G401 (cell line): ENCODE measurements at regions not wholly inside any gene's neighbourhood (a gene's known extent, or its start where the extent isn't known, plus 50 kb on each side); places are given as distances from the start of the nearest gene placed in this dataset.
"Not testable (repeated sequence)": the region's sequence is repeated elsewhere in the genome, so short reads cannot be mapped to it uniquely, and the experiment has no call there.

Experiments used
- DNase-seq: peaks from one replicate; pipeline ENCODE4 v3.0.0-alpha.2; 2015; ENCODE audit warnings: low spot score
- in situ Hi-C: cut with HindIII; loops from 2 replicates; pipeline ENCODE4 v1.10.0; 2016; ENCODE audit warnings: low sequenced_read_pairs, mixed read lengths

- no peak for DNase-seq
- in situ Hi-C loops: no loop called here
These were observed 299.6 kb downstream of the INHBA start for GRCh38 chr7:41403291-41403690.

DNA sequence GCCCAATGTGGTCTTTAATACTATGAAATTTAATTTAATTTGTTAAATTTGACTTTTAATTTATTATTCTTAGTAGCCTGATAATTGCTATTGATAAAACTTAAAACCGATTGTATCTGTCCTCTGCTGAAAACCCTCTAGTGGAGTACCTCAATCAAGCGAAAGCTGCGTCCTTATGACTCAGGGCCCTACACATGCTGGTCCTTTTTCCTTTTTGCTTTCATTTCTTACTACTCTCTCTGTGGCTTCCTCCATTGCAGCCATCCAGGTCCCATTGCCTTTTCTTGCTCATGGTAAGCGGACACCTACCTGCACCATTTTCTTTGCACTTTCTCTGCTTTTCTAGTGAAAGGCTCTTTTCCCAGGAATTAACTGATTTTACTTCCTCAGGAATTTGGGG is 301.1 kb downstream of the INHBA start:
- no peak for DNase-seq
- in situ Hi-C loops: no loop called here

GRCh38 chr7:41399171-41399570 is 303.7 kb downstream of the INHBA start:
- no peak for DNase-seq
- in situ Hi-C loops: no loop called here

- in situ Hi-C loops: no loop called here
- DNase-seq: no peak
These were observed 311.1 kb downstream of the INHBA start for GRCh38 chr7:41391818-41392217.

DNA sequence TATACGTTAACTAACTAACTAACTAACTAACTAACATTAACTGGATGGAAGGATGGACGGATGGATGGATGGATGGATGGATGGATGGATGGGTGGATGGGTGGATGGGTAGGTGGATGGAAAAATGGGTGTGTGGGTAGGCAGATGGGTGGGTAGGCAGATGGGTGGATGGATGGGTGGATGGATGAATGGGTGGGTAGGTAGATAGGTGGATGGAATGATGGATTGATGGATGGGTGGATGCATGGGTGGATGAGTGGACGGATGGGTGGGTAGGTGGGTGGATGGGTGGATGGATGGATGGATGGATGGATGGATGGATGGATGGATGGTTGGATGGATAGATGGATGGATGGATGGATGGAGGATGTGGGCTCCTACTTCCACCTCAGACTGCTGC is 314.0 kb downstream of the INHBA start:
- in situ Hi-C loops, DNase-seq: not testable (repeated sequence)

DNA sequence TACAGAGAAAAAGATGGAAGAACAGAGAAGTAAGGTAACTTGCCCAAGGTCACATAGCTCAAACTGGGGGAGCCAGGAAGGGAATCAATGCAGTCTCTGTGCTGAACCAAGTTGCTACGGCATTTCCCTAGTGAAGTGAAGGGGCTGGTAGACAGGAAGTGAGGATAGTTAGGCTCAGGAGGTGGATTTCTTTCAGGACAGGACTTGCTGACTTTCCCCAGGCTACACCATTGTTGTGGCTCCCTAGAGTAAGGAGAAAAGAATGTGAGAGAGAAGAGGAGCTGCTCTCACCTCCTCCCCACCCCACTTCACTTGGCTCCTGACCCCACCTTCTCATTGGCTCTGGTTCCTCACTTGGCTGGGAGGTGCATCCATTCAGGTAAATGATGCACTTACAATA is 316.9 kb downstream of the INHBA start:
- in situ Hi-C loops: no loop called here

DNA sequence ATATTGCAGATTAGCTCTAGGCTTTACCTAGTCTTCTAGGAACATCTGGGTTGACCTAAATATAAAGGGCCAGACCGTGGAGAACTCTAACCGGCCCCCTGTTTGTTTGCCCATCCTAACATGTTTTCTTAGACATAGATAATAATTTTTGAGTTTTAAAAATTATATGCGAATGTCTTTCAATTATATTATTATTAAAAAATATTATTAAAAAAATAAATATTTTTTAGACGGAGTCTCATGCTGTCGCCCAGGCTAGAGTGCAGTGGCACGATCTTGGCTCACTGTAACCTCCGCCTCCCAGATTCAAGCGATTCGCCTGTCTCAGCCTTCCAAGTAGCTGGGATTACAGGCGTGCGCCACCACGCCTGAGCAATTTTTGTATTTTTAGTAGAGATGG is 318.5 kb downstream of the INHBA start:
- no peak for DNase-seq
- in situ Hi-C loops: no loop called here

More for the DNA sequence above, 316.9 kb downstream of the INHBA start:
- no peak for DNase-seq

DNA sequence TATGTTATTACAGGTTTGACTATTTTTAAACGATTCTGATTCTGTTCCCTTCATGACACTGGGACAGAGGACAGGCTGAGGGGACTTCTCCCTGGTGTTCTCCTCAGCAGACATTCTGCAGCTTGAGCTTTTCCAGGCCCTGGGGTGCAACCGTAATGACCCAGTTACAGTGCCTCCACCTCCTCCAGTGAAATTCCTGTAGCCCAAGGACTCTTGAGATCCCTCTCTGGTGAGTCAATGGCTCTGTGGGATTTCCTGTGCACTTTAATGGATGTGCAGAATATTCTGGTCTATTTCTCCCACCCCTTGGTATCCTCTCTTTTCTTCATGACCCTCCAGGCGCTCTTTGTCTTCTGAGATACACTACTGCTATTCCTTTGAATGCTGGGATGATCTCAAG is 319.3 kb downstream of the INHBA start:
- in situ Hi-C loops: no loop called here

GRCh38 chr7:41378156-41378555 is 324.7 kb downstream of the INHBA start:
- in situ Hi-C loops: no loop called here
- no peak for DNase-seq

More for the DNA sequence above, 319.3 kb downstream of the INHBA start:
- DNase-seq: no peak

DNA sequence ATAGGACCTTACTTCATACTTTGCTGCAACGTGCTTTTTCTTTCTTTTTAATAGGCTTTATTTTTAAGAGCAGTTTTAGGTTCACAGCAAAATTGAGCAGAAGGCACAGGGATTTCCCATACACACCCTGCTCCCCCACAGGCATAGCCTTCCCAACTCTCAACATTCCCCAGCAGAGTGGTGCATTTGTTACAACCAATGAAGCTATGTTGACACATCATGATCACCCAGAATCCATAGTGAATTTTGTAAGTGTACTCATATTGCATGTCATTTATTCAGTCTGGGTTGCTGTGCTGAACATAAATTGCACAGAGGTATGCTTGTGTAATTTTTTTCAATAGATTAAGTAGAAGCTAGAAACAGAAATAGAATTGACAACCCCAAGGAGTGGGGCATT is 327.3 kb downstream of the INHBA start:
- DNase-seq: no peak
- in situ Hi-C loops: no loop called here

GRCh38 chr7:41374150-41374848 is 328.6 kb downstream of the INHBA start:
- in situ Hi-C loops: no loop called here
- DNase-seq: no peak

GRCh38 chr7:41367967-41368882 is 334.7 kb downstream of the INHBA start:
- no peak for DNase-seq
- in situ Hi-C loops: no loop called here

DNA sequence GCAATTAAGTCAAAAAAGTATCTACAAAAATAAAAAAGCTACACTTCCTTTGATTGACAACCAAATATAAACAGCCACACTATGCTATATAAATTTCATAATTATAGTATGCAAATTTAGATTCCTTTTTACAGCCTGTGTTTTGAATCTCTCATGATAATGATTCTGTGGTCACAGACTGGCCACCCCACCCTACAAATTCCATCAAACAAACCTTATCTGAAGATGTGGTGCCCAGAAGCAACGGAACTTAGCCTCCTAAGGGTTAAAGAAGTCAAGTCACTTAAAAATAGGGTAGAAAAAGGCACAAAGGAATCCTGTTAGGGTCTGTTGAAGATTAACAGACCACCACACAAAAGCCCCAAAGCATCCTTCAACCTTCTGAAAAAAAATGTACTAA is 351.8 kb downstream of the INHBA start:
- no peak for DNase-seq
- in situ Hi-C loops: no loop called here

- no peak for DNase-seq
- in situ Hi-C loops: no loop called here
These were observed 356.0 kb downstream of the INHBA start for GRCh38 chr7:41346878-41347277.

DNA sequence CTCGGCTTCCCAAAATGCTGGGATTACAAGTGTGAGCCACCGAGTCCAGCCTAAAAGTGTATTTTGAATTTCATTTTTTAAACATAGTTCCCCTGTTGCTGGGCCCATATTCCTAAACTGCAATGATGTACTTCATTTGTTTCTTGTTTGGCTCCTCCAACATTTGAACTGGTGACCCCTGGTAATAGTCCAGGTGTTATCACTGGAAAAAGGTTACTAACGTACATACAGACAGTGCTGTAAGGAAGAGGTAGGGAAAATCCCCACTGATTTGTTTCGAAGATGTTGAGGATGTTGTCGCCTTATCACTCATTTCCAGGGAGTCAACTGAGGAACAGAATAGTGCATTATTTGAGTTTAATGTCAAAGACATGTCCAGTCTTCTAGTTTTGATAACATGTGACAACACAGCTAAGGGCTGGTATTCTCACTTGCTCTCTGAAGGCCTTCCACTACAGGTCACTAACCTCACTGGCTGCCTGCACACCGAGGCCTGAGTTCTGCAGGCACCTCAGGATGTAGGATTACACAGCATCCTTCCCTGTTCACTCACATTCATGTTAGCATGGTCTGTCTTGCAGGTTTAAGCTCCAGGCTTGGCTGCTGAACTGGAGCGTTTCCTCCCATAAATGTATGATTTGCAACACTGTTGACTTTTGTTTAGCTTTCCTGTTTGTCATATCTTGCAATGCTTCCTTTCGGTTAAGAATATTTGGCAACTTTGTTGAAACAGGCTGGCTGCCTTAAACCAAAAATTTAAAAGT is 362.8 kb downstream of the INHBA start:
- no peak for DNase-seq
- in situ Hi-C loops: no loop called here

DNA sequence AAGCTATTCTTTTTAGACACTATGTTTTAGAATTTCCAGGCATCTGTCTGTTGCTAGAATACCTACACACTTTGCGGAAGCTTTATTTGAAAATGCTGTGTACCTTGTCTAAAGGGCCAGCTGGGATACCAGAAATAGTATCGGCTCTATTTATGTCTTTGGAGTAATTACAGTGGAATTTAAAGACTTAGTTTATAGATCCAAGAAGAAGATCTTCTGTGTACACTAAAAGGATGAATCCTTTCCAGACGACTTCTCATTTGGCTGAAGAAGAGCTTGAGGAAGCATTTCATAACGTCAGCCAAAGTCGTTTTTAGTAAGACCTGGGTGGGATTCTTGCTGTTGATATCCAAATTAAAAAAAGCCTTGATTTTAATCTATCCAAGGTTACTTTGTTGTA is 365.9 kb downstream of the INHBA start:
- in situ Hi-C loops: no loop called here
- no peak for DNase-seq

DNA sequence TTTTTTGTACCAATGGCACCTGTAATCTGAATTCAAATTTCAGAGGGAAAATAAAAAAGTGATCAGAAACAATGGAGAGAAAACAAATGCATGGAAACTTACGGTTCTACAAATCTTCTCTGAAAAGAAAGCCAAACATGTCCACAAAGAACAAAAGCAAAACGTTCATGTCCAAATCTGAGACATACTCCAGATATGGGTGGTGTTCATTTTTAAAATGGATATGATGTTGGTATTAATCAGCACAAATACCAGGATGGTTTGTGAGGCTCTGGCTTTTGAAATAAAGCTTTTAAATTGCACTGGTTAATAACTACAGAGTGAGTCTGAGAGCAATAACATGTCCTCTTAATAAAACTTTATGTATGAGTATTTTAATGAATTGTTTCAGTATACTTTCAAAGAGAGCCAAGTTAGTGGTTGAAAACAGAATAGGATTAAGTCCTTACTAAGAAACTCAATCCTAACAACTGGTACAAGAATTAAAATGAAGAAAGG is 366.4 kb downstream of the INHBA start:
- no peak for DNase-seq
- in situ Hi-C loops: no loop called here

GRCh38 chr7:41334071-41334862 is 368.6 kb downstream of the INHBA start:
- no peak for DNase-seq
- in situ Hi-C loops: no loop called here

DNA sequence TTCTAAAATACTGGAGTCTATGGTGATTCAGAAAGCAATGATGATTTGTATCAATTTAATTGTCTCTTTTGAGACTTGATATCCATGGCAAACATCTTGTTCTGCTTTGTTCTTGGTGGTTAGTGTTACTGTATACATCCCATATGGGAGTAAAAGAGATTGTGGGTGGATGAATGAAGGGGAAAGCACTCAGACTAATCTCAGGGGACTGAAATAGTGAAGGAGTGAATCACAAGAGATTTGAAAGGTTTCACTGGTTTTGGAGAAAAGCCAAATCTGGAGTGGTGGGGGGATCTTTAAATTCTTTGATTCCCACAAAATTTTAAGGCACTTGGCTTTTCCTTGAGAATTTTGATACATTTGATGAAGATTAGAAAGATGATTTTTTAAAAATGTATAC is 369.4 kb downstream of the INHBA start:
- in situ Hi-C loops: no loop called here
- DNase-seq: no peak
